GM06990 (cell line): ENCODE measurements at regions not wholly inside any gene's neighbourhood (a gene's known extent, or its start where the extent isn't known, plus 50 kb on each side); places are given as distances from the start of the nearest gene placed in this dataset.

Experiments used
- DNase-seq: peaks from one replicate; pipeline ENCODE4 v3.0.0-alpha.2; 2011; ENCODE audit not compliant: insufficient read length; ENCODE audit errors: extremely low read depth
- H3K27me3 ChIP-seq: replicated peaks from 2 replicates; pipeline ENCODE4 v1.6.0; 2011; ENCODE audit warnings: low read length; ENCODE audit not compliant: control insufficient read depth, insufficient read depth
- H3K36me3 ChIP-seq: 2 replicates; pipeline ENCODE4 v1.5.1; 2011; ENCODE audit warnings: low read length; ENCODE audit not compliant: control insufficient read depth, insufficient read depth
- H3K4me3 ChIP-seq: replicated peaks from 2 replicates; pipeline ENCODE4 v1.5.1; 2011; ENCODE audit warnings: low read depth, mild to moderate bottlenecking, control low read depth, low read length
- CTCF ChIP-seq: IDR thresholded peaks from 2 replicates; pipeline ENCODE4 v1.5.1; 2011; ENCODE audit warnings: low read length, control low read depth, mild to moderate bottlenecking, inconsistent platforms; ENCODE audit not compliant: insufficient read depth, poor library complexity, severe bottlenecking

DNA sequence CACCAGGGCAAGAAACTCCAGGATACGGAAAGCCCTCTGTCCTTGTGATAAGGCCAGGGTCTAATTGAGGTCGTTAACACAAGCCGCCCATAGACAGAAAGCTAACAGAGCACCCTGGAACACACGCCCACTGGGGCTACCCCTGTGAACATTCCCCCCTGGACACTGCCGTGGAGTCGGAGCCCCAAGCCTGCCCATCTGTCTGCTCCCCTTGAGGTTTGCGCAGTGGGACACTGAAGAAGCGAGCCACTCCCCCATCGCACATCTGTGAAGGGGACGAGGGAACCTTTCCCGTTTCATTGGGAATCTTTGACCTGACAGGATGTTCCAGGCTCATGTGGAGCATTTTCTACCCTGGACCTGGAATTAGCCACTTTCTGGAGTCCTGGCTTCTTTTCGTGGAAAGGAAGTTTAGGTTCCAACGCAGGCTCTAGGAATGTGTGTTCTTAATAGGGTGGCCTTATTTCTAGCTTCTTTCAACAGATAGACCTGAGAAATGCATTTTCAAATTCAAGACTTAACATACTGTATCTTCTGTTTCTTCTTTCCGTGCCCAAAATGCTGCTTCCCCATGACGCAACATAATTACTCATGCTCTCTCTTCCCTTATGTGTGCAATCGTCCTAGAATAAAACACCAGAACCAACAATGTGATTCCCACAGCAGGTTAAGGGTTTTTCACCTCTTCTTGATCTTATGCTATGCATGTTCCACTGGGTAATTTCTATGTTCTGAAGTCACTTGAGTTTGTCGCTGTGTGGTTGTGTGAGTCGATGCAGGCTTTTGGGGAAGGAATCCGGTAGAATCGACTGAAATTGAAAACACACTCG lies 161.1 kb downstream of the ERMARD start:
- Histone ChIP-seq H3K36me3 (no peaks in the 10 kb centered on the region), H3K4me3 (no peak overlapping the region), H3K27me3 (no peaks in the 10 kb centered on the region)
- DNase-seq = no peak
- TF ChIP-seq CTCF = no peak

DNA sequence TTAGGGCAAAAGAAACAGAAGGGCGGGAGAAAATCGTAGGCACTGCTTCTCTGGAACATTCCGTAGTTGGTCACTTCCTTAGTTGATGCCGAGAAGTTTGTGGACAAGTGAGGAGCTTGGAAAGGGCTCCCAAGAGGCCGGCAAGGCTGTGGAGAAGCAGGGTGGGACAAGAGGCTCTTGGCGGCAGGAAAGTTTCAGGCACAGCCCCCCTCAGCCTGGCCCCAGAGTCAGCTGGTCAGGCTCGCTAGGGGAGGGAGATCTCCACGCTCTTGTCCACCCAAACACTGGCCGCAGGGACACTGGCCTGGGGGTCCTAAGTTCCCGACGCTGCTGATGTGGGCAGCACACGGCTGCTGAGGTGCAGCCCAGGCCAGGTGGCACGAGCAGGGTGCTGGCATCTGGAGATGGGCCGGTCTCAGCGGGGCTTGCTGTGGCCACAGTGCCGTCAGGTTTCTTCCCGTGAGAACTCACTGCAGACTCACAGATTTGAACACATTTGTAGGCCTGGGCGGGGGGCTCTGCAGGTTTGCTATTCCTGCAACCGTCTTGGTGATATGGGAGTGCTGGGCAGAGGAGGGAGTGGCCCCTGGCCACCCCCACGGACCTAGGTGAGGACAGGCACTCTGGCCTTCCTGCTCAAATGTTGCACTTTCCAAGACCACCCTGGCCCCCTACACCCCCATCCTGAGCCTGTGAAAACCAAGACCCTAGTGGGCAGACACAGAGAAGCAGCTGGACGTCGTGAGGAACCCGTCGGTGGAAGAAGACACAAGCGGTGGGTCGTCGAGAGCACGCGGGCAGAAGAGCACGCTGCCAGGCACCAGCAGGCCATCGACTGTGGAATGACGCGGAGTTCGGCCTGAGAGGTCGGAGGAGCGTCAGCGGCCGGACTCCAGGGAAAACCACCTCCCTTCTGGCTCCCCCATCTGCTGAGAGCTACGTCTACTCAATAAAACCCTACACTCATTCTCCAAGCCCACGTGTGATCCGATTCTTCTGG lies 160.1 kb downstream of the ERMARD start:
- H3K36me3 ChIP-seq = no peaks in the 10 kb centered on the region
- DNase-seq = no peak
- H3K4me3 ChIP-seq = no peak overlapping the region
- TF ChIP-seq CTCF = no peak
- H3K27me3 ChIP-seq = no peaks in the 10 kb centered on the region

DNA sequence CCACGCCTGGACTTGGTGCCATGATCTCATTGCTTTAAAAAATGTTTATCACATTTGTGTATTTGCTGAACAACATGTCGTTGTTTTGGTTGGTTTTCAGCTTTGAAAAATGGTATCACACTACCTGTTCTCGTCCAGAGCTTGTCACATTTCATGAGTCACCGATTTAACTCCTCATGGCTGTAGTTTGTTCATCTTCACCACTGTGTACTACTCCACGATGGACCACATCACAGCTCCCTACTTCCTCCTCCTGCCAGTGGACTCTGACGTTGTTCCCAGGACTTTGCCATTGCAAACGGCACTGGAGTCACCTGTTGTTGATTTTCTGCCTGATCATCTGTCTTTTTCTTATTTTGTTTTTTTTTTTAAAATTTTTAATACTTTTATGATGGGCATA lies 157.7 kb downstream of the ERMARD start:
- Histone ChIP-seq H3K27me3 (no peaks in the 10 kb centered on the region), H3K36me3 (no peaks in the 10 kb centered on the region), H3K4me3 (no peak overlapping the region)
- TF ChIP-seq CTCF = no peak
- no peak for DNase-seq

GRCh38 chr6:169908403-169908933 lies 157.0 kb downstream of the ERMARD start:
- no peaks in the 10 kb centered on the region for H3K36me3 ChIP-seq
- H3K27me3 ChIP-seq = no peaks in the 10 kb centered on the region
- no peak for DNase-seq
- no peak for TF ChIP-seq CTCF
- H3K4me3 ChIP-seq = no peak overlapping the region

- DNase-seq = no peak
- Histone ChIP-seq H3K27me3 (no peaks in the 10 kb centered on the region), H3K4me3 (no peak overlapping the region), H3K36me3 (no peaks in the 10 kb centered on the region)
- TF ChIP-seq CTCF = no peak
Measured at GRCh38 chr6:169907419-169908115, 156.1 kb downstream of the ERMARD start.
